ENCODE measurements at regions not wholly inside any gene's neighbourhood (a gene's known extent, or its start where the extent isn't known, plus 50 kb on each side); places are given as distances from the start of the nearest gene placed in this dataset.
"Not testable (repeated sequence)": the region's sequence is repeated elsewhere in the genome, so short reads cannot be mapped to it uniquely, and the experiment has no call there.

- no peak for DNase-seq (ENCODE audit: low spot score)
- WGBS (ENCODE audit: low lambda C conversion rate) = 0% methylated on average over 4 of the region's 4 CpGs
- Histone ChIP-seq H3K9ac (ENCODE audit: insufficient read depth, low read depth, low read length) (no peak overlapping the region), H4K20me1 (ENCODE audit: insufficient read depth, low read length) (no peaks in the 10 kb centered on the region), H3K4me2 (ENCODE audit: low read depth, low read length) (no peak overlapping the region), H3K27me3 (ENCODE audit: control insufficient read depth in 1 of 2, insufficient read depth in 2 of 2, low read length in 2 of 2) (peaks cover 0 to 7% of the 10 kb centered on the region in 2 experiments; a peak in 3 of 5 replicates), H3K79me2 (ENCODE audit: insufficient read depth, low read length) (no peaks in the 10 kb centered on the region), H3K27ac (ENCODE audit: extremely low read length, insufficient read depth, low read length) (no peak overlapping the region), H3K4me1 (ENCODE audit: insufficient read depth, low read length) (no peaks in the 10 kb centered on the region), H3K36me3 (replicated peaks in 1 of 2; ENCODE audit: control insufficient read depth in 1 of 2, insufficient read depth in 2 of 2, low read length in 2 of 2) (no peaks in the 10 kb centered on the region), H2AFZ (ENCODE audit: low read length) (no peak overlapping the region), H3K9me3 (ENCODE audit: low read length) (no peaks in the 10 kb centered on the region), H3K4me3 (replicated peaks in 1 of 3; ENCODE audit: insufficient read depth in 1 of 3, low read depth in 2 of 3, low read length in 3 of 3) (no peak overlapping the region)
- no TSS peak for BruUV-seq (replicated peaks)
- intact Hi-C loops (cut with micrococcal nuclease; ENCODE audit: unreplicated experiment) = no loop called here
- ChIA-PET CTCF (ENCODE audit: low intra/inter-chr PET ratio, low total read pairs) (no interaction called here), POLR2A (no interaction called here)
- in situ Hi-C loops (cut with HindIII; ENCODE audit: extremely low pct_ligation_motif_present, low pct_unique_long_range_greater_than_20kb) = no loop called here
- FAIRE-seq = no peak
- ATAC-seq = no peak
- TF ChIP-seq ZNF644 (CRISPR knock-in tag; IDR thresholded peaks at IDR 0.05; ENCODE audit: low read depth) = no peak
Measured at GRCh38 chr22:34834059-34834458, 231.9 kb upstream of the ISX start.

DNA sequence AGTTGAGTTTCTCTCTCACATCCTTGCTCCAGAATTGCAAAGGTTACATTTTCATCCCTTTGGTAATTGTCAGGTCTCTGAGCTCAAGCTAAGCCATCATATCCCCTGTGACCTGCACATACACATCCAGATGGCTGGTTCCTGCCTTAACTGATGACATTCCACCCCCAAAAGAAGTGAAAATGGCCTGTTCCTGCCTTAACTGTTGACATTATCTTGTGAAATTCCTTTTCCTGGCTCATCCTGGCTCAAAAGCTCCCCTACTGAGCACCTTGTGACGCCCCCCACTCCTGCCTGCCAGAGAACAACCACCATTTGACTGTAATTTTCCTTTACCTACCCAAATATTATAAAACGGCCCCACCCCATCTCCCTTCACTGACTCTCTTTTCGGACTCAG is 231.4 kb upstream of the ISX start:
- POLR2A ChIA-PET; H3K27ac ChIP-seq (ENCODE audit: extremely low read length, insufficient read depth, low read length); H3K36me3 ChIP-seq (replicated peaks in 1 of 2; ENCODE audit: control insufficient read depth in 1 of 2, insufficient read depth in 2 of 2, low read length in 2 of 2); H3K9ac ChIP-seq (ENCODE audit: insufficient read depth, low read depth, low read length); ATAC-seq; intact Hi-C loops (cut with micrococcal nuclease; ENCODE audit: unreplicated experiment); H3K4me2 ChIP-seq (ENCODE audit: low read depth, low read length); H3K9me3 ChIP-seq (ENCODE audit: low read length); CTCF ChIA-PET (ENCODE audit: low intra/inter-chr PET ratio, low total read pairs); H3K4me1 ChIP-seq (ENCODE audit: insufficient read depth, low read length); H3K4me3 ChIP-seq (replicated peaks in 1 of 3; ENCODE audit: insufficient read depth in 1 of 3, low read depth in 2 of 3, low read length in 3 of 3); H3K79me2 ChIP-seq (ENCODE audit: insufficient read depth, low read length); in situ Hi-C loops (cut with HindIII; ENCODE audit: extremely low pct_ligation_motif_present, low pct_unique_long_range_greater_than_20kb); BruUV-seq (replicated peaks); H4K20me1 ChIP-seq (ENCODE audit: insufficient read depth, low read length); FAIRE-seq; DNase-seq (ENCODE audit: low spot score); H3K27me3 ChIP-seq (ENCODE audit: control insufficient read depth in 1 of 2, insufficient read depth in 2 of 2, low read length in 2 of 2); H2AFZ ChIP-seq (ENCODE audit: low read length): not testable (repeated sequence)
- WGBS (ENCODE audit: low lambda C conversion rate) = 26% methylated on average over 3 of the region's 3 CpGs

DNA sequence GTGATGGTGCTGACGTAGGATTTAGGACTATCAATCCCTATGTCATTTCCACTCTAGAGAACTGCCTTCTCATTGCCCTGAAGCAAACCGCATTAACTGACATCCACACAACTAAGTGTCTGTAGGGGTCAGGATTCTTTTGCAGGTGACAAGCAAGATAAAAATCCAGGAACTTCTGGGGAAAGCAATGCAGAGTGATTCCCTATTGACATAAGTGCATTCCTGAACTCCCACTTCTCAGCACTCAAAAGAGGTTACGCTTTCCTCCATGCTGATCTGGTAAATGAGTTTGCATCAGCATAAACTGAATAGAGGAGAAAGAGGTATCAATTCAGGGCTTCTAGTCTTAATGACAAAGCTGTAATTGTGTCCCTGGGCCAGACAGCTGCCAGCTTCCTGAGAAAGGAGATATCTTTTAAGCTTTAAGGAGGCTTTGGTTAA is 224.6 kb upstream of the ISX start:
- Histone ChIP-seq H4K20me1 (ENCODE audit: insufficient read depth, low read length) (no peaks in the 10 kb centered on the region), H3K4me2 (ENCODE audit: low read depth, low read length) (no peak overlapping the region), H3K4me1 (ENCODE audit: insufficient read depth, low read length) (no peaks in the 10 kb centered on the region), H3K9me3 (ENCODE audit: low read length) (no peaks in the 10 kb centered on the region), H3K27ac (ENCODE audit: extremely low read length, insufficient read depth, low read length) (no peak overlapping the region), H2AFZ (ENCODE audit: low read length) (no peak overlapping the region), H3K36me3 (replicated peaks in 1 of 2; ENCODE audit: control insufficient read depth in 1 of 2, insufficient read depth in 2 of 2, low read length in 2 of 2) (no peaks in the 10 kb centered on the region), H3K9ac (ENCODE audit: insufficient read depth, low read depth, low read length) (no peak overlapping the region), H3K79me2 (ENCODE audit: insufficient read depth, low read length) (no peaks in the 10 kb centered on the region), H3K4me3 (replicated peaks in 1 of 3; ENCODE audit: insufficient read depth in 1 of 3, low read depth in 2 of 3, low read length in 3 of 3) (no peak overlapping the region), H3K27me3 (ENCODE audit: control insufficient read depth in 1 of 2, insufficient read depth in 2 of 2, low read length in 2 of 2) (no peaks in the 10 kb centered on the region; a peak in 1 of 5 replicates)
- POLR2A ChIA-PET = no interaction called here
- no peak for ATAC-seq
- intact Hi-C loops (cut with micrococcal nuclease; ENCODE audit: unreplicated experiment) = no loop called here
- no TSS peak for BruUV-seq (replicated peaks)
- TF ChIP-seq SMAD1 (CRISPR knock-in tag; IDR thresholded peaks at IDR 0.05; ENCODE audit: borderline replicate concordance, low read depth) = no peak
- no peak for TF ChIP-seq MXI1 (IDR thresholded peaks at IDR 0.05; ENCODE audit: borderline replicate concordance, low read depth, low read length)
- no peak for TF ChIP-seq ZNF660 (CRISPR knock-in tag; IDR thresholded peaks at IDR 0.05; ENCODE audit: borderline replicate concordance, low read depth)
- no peak for FAIRE-seq
- 14% methylated on average over 3 of the region's 3 CpGs for WGBS (ENCODE audit: low lambda C conversion rate)
- CTCF ChIA-PET (ENCODE audit: low intra/inter-chr PET ratio, low total read pairs) = no interaction called here
- in situ Hi-C loops (cut with HindIII; ENCODE audit: extremely low pct_ligation_motif_present, low pct_unique_long_range_greater_than_20kb) = no loop called here
- DNase-seq (ENCODE audit: low spot score) = no peak

All from HepG2 (cell line).